M059J (cell line): ENCODE measurements at regions not wholly inside any gene's neighbourhood (a gene's known extent, or its start where the extent isn't known, plus 50 kb on each side); places are given as distances from the start of the nearest gene placed in this dataset.
"Not testable (repeated sequence)": the region's sequence is repeated elsewhere in the genome, so short reads cannot be mapped to it uniquely, and the experiment has no call there.

Source experiments
- DNase-seq: peaks from one replicate; pipeline ENCODE4 v3.0.0-alpha.2; 2012; ENCODE audit warnings: low read depth

DNA sequence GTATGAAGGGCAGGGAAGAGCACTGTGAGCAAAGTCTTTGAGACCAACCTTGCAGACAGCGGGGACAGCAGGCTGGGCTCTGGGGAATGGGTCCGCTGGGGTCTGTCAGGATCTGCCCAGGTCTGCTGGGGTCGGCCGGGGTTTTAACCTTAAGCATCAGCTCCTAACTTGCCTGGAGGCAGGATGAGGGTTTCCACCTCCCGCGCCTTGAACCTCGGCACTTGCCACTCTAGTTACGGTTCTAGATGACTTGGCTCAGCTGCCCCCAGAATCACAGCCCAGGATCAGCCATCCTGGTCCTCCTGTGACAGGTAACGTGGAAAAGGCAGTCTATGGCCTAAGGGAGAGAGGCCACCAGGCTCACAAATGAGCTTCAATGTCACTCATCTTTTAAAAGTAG lies 50.4 kb upstream of the CACUL1 start:
- no peak for DNase-seq

GRCh38 chr10:118807512-118808305 lies 52.9 kb upstream of the CACUL1 start:
- DNase-seq = no peak

DNA sequence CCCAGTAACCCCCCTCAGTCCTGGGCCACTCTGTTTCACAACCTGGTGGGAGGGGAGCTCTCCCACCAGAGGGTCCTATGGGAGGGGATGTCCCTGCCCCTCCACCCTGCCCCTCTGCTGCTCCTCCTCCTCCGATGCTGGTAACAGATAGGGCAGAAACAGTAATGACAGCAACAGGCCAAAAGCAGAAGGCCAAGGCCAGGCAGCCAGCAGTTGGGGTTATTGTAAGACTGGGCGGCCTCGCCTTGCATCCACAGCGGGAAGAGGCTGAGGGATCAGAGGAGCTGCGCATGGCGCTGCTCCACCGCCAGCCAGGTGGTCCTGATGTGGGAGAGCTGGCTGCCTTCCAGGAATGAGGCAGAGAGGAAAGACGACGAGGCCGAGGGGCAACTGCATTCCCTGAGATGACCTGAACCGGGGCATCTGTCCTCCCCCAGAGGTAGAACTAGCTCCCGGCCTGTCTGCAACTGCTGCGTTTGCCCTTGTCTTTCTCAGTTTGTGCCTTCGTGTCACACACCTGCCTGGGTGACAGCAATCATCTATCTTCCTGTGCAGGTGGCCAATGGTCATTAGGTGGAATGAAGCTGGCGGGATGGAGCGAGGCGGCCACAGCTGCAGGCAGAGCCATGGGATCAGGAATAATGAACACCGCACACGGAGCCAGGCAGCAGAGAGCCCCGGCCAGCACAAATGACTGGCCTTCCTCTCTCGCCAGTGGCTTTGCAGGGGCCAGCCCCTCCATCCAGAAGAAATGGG lies 54.0 kb upstream of the CACUL1 start:
- DNase-seq = no peak

- no peak for DNase-seq
These were observed 54.8 kb upstream of the CACUL1 start for GRCh38 chr10:118809357-118810220.

DNA sequence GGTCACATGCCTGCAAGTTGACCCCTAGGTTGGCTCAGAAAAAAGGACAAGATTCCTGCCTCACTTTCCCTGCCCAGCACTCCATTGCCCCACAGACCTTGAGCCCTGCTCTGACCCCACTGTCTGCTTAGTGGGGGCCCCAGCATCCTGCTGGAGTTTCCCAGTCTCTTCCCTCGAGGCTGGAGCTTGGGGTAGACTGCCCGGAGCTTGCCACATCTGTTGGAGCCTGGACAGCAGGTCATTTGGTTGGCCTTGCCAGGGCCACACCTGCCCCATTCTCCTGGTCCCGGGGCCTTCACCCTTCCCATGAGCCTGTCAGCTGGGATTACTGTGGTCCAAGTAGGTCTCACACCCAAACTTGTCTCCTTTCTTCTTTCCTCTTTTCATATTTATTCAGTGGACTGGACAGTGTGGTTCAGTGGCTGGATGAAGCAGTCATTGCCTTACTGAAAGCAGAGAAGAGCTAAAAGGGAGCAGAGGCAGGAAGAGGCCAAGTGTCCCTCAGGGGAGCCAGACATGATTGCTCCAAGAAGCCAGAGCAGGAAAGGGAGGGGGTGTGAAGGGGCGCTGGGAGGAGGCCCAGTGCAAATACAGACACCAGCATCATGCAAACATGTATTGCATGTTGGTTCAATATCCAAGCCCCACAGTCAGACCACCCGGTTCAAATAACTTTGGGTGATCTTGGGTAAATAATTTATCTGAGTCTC lies 56.2 kb upstream of the CACUL1 start:
- DNase-seq = no peak

- no peak for DNase-seq
These were observed 57.1 kb upstream of the CACUL1 start for GRCh38 chr10:118811675-118812392.

GRCh38 chr10:118812393-118812740 lies 57.6 kb upstream of the CACUL1 start:
- no peak for DNase-seq

- DNase-seq = not testable (repeated sequence)
These were observed 58.2 kb upstream of the CACUL1 start for GRCh38 chr10:118813001-118813400.

DNA sequence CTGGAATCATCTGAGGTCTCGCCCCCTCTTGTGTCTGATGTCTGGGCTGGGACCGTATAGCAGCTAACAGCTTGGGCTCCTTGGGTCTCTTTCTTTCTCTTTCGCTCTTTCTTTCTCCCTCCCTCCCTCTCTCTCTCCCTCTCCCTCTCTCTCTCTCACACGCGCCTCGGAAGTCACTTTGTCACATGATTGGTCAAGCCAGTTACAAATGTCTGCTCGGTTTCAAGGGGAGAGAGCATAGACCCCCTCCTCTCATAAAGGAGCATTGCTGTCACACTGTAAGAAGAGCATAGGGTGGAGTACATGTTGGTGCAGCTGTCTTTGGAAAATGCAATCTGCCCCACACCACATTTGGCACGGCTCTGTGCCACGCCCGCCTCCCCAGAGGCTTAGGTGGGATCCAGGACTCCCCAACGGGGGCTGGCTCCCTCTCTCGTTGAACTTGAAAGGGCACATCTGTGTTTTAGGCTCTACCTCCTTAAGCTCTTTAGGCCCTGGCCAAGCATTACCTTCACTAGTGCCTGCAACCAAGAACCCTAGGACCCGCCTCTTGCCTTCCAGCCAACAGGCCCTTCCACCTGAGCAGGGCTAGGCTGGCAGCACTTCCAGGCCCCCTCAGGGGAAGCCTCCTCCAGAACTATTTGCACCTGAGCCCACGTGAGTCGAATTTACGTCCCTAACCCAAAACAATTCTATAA lies 61.9 kb upstream of the CACUL1 start:
- DNase-seq = no peak

DNA sequence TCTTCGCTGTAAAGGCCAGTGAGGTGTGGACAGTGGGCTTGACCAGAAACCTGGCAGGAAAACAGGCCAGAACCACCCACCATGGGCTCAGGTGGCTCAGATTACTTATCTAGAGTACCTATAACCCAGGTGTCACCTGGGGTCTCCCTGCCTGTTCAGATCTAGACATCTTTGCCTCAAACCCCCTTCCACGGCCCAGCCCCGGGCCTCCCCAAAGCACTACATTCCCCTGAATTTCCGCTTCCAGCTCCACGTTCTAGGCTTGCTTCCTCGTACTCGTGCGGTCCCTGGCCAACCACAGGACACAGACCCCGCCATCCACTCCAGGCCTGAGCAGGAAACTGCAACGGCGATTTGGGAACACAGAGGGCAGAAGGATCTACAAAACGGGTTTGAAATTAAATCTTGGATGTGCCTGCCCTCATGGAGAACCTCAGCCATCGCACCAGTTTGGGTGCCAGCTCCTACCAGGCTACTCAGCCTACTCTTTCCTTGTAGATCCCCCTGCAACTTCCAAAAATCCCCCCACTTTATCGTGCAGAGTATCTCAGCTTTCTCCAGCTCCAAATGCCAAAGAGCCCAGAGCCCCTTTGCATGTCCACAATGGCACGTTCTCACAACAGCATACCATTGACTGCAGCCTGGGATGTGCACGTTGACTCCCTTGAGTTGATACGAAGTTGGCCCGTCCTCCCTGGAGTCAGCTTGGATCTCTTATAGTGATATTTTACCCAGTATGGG lies 62.7 kb upstream of the CACUL1 start:
- DNase-seq = no peak

- DNase-seq = no peak
These were observed 64.0 kb upstream of the CACUL1 start for GRCh38 chr10:118818621-118819221.

GRCh38 chr10:118820326-118821116 lies 65.8 kb upstream of the CACUL1 start:
- no peak for DNase-seq

DNA sequence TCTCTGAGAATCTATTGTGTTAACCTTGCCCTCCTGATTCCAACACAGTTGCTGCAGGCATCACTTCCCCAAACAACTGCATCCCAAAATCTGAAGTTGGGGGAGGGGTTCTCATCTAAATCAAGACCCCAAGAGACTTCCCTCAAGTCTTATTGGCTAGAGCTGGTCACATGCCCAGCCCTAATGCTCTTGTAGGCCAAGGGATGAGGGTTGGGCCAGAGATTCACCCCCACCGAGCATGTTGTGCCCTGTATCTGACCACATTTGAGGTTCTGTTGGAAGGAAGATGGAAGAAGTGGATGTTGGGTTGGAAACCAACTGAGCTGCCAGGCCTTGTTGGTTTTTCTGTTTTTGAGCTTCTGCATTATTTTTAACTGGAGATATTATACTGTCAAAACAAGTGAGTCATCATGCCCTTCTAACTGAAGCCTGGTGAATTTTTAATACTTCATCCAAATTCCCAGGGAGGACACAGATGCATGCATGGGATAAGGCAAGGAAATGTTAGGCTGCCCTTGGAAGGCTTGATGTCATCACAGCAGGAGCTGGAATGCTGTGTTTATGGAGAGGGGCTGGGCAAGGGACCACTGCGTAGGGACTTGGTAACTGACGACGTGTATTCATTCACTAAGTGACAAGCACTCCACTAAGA lies 68.6 kb upstream of the CACUL1 start:
- DNase-seq = peak; percentile 30

GRCh38 chr10:118827053-118827452 lies 72.3 kb upstream of the CACUL1 start:
- no peak for DNase-seq

DNA sequence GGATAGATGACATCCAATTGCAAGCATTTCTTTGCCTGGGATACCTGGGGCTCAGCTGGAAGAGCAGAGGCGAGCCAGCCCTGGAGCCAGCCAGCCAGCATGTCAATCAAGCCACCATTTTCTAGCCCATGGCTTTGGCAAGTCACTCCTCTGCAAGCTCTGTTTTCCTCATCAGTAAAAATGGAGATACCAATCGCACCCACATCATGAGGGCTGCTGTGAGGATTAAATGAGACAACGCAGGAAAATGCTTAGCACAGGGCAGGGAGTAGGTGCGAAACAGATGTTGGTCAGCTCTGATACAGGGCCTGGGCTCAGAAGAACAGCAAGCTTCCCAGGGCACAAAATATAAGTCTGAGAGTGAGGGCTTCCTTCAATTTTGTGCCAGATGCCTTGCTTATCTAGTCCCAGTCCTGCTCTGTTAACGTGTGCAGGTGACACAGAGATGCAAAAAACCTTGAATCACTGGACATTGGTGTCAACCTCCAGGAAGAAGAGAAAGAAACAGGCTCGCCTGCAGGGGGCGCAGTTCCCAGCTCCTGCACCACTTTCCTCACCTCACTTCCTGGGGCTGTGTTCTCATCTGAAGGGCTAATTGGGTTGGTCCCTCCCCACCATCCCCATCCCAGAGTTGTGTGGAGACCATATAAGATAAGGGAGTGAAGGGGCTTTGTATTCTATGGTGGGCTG lies 72.8 kb upstream of the CACUL1 start:
- no peak for DNase-seq

DNA sequence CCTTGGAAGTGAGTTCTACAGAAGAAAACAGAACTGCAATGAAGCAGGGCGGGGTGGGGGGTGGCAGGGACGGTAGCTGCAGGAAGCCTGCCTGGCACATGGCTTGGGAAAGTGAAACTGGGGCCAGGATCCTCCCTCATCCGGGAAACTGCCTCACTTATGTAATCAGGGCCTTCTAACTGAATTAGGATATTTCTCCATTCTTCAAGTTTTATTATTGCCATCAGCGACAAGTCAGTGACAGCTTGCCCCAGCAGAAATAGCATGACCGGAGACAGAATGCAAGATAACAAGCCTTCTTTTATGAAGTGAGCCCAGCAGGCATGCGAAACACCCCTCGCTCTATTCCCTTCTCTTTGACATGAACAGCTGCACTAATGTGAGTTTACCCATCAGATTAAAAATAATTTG lies 77.5 kb upstream of the CACUL1 start:
- DNase-seq = peak; percentile 50

GRCh38 chr10:118834370-118834769 lies 79.6 kb upstream of the CACUL1 start:
- DNase-seq = not testable (repeated sequence)
